ENCODE measurements at regions not wholly inside any gene's neighbourhood (a gene's known extent, or its start where the extent isn't known, plus 50 kb on each side); places are given as distances from the start of the nearest gene placed in this dataset.

DNA sequence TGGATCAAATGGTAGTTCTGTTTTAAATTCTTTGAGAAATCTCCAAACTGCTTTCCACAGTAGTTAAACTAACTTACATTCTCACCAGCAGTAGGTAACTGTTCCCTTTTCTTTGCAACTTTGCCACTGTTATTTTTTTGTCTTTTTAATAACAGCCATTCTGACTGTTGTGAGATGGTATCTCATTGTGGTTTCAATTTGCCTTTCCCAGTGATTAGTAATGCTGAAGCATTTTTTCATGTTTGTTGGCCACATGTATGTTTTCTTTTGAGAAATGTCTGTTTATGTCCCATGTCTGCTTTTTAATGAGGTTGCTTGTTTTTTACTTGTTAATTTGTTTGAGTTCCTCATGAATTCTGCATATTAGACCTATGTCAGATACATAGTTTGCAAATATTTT lies 198.8 kb downstream of the RAB28 start:
- no peaks in the 10 kb centered on the region for H3K9me3 ChIP-seq
- ChIA-PET POLR2A (no interaction called here), CTCF (interaction anchor here (0.6 kb wide), 1 partner anchor 944 kb away, joined by 3 read pairs; no protein-coding TSS in a partner anchor)
- no peaks in the 10 kb centered on the region for H4K20me1 ChIP-seq (ENCODE audit: insufficient read depth)
- no peak overlapping the region for H2AFZ ChIP-seq (ENCODE audit: low read depth)
- H3K27me3 ChIP-seq (ENCODE audit: insufficient read depth), result no peaks in the 10 kb centered on the region
- TF ChIP-seq ELF1 (IDR thresholded peaks at IDR 0.05), result no peak
- TF ChIP-seq, protein P1, sequence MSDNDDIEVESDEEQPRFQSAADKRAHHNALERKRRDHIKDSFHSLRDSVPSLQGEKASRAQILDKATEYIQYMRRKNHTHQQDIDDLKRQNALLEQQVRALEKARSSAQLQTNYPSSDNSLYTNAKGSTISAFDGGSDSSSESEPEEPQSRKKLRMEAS (IDR thresholded peaks at IDR 0.05; ENCODE audit: low read depth), result no peak
- no peak for TF ChIP-seq YY1 (IDR thresholded peaks at IDR 0.05; ENCODE audit: low read depth)
- TF ChIP-seq, protein P2, sequence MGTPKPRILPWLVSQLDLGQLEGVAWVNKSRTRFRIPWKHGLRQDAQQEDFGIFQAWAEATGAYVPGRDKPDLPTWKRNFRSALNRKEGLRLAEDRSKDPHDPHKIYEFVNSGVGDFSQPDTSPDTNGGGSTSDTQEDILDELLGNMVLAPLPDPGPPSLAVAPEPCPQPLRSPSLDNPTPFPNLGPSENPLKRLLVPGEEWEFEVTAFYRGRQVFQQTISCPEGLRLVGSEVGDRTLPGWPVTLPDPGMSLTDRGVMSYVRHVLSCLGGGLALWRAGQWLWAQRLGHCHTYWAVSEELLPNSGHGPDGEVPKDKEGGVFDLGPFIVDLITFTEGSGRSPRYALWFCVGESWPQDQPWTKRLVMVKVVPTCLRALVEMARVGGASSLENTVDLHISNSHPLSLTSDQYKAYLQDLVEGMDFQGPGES (IDR thresholded peaks at IDR 0.05; ENCODE audit: low read depth, low read length), result no peak
- no peak for TF ChIP-seq RXRA (IDR thresholded peaks at IDR 0.05; ENCODE audit: borderline replicate concordance, low read depth)
- no peak for TF ChIP-seq GABPA (IDR thresholded peaks at IDR 0.05; ENCODE audit: low read depth)
- no peak for TF ChIP-seq FOXM1 (IDR thresholded peaks at IDR 0.05; ENCODE audit: low read depth)
- no peak for TF ChIP-seq REST (IDR thresholded peaks at IDR 0.05; ENCODE audit: low read depth, low read length)
- no peaks in the 10 kb centered on the region for H3K79me2 ChIP-seq (ENCODE audit: insufficient read depth)
- H3K9ac ChIP-seq, result no peak overlapping the region
- no peak overlapping the region for H3K4me3 ChIP-seq (ENCODE audit: low read depth in 2 of 2, low read length in 1 of 2)
- no peak for DNase-seq
- no peaks in the 10 kb centered on the region for H3K9me2 ChIP-seq
- no peaks in the 10 kb centered on the region for H3K36me3 ChIP-seq (replicated peaks in 1 of 2; ENCODE audit: control insufficient read depth in 1 of 2, insufficient read depth in 2 of 2, low read length in 1 of 2)
- H3K4me2 ChIP-seq, result no peak overlapping the region
- no peak overlapping the region for H3K27ac ChIP-seq (ENCODE audit: low read depth in 2 of 2, low read length in 1 of 2)
- no peaks in the 10 kb centered on the region for H3F3A ChIP-seq (replicated peaks; ENCODE audit: insufficient read depth)
- H3K4me1 ChIP-seq (ENCODE audit: control insufficient read depth in 1 of 2, insufficient read depth in 2 of 2, low read depth in 1 of 2, low read length in 1 of 2), result no peaks in the 10 kb centered on the region

- DNase-seq, result no peak
- no peak overlapping the region for H3K9ac ChIP-seq
- no peaks in the 10 kb centered on the region for H3K4me1 ChIP-seq (ENCODE audit: control insufficient read depth in 1 of 2, insufficient read depth in 2 of 2, low read depth in 1 of 2, low read length in 1 of 2)
- no peak overlapping the region for H3K4me2 ChIP-seq
- no peak overlapping the region for H3K27ac ChIP-seq (ENCODE audit: low read depth in 2 of 2, low read length in 1 of 2)
- no peak overlapping the region for H3K4me3 ChIP-seq (ENCODE audit: low read depth in 2 of 2, low read length in 1 of 2)
- 20% methylated on average over 2 of the region's 2 CpGs for WGBS (ENCODE audit: low lambda C conversion rate)
- CTCF ChIA-PET, result interaction anchor here (0.6 kb wide), 1 partner anchor 944 kb away, joined by 3 read pairs; no protein-coding TSS in a partner anchor
- H3K9me3 ChIP-seq, result no peaks in the 10 kb centered on the region
- no peaks in the 10 kb centered on the region for H3K9me2 ChIP-seq
- H3F3A ChIP-seq (replicated peaks; ENCODE audit: insufficient read depth), result no peaks in the 10 kb centered on the region
- POLR2A ChIA-PET, result no interaction called here
- no peak overlapping the region for H2AFZ ChIP-seq (ENCODE audit: low read depth)
- no peaks in the 10 kb centered on the region for H3K36me3 ChIP-seq (replicated peaks in 1 of 2; ENCODE audit: control insufficient read depth in 1 of 2, insufficient read depth in 2 of 2, low read length in 1 of 2)
- H3K79me2 ChIP-seq (ENCODE audit: insufficient read depth), result no peaks in the 10 kb centered on the region
- H4K20me1 ChIP-seq (ENCODE audit: insufficient read depth), result no peaks in the 10 kb centered on the region
- H3K27me3 ChIP-seq (ENCODE audit: insufficient read depth), result no peaks in the 10 kb centered on the region
- TF ChIP-seq RXRA (IDR thresholded peaks at IDR 0.05; ENCODE audit: borderline replicate concordance, low read depth) (no peak), REST (IDR thresholded peaks at IDR 0.05; ENCODE audit: low read depth, low read length) (no peak), RAD21 (IDR thresholded peaks at IDR 0.05; ENCODE audit: low read length) (no peak), EP300 (IDR thresholded peaks at IDR 0.05; ENCODE audit: borderline replicate concordance in 1 of 2, low read depth in 1 of 2, low read length in 1 of 2) (no peak), CTCF (IDR thresholded peaks at IDR 0.05) (no peak), NFIC (IDR thresholded peaks at IDR 0.05; ENCODE audit: borderline replicate concordance) (no peak), FOSL2 (IDR thresholded peaks at IDR 0.05; ENCODE audit: borderline replicate concordance, low read depth) (no peak), EZH2phosphoT487 (IDR thresholded peaks at IDR 0.05; ENCODE audit: borderline replicate concordance, low read depth) (no peak)
- TF ChIP-seq, protein P2 (IDR thresholded peaks at IDR 0.05; ENCODE audit: low read depth, low read length), result no peak
Observed at GRCh38 chr4:13284932-13285331, 199.2 kb downstream of the RAB28 start.
